ENCODE measurements at regions not wholly inside any gene's neighbourhood (a gene's known extent, or its start where the extent isn't known, plus 50 kb on each side); places are given as distances from the start of the nearest gene placed in this dataset.

DNA sequence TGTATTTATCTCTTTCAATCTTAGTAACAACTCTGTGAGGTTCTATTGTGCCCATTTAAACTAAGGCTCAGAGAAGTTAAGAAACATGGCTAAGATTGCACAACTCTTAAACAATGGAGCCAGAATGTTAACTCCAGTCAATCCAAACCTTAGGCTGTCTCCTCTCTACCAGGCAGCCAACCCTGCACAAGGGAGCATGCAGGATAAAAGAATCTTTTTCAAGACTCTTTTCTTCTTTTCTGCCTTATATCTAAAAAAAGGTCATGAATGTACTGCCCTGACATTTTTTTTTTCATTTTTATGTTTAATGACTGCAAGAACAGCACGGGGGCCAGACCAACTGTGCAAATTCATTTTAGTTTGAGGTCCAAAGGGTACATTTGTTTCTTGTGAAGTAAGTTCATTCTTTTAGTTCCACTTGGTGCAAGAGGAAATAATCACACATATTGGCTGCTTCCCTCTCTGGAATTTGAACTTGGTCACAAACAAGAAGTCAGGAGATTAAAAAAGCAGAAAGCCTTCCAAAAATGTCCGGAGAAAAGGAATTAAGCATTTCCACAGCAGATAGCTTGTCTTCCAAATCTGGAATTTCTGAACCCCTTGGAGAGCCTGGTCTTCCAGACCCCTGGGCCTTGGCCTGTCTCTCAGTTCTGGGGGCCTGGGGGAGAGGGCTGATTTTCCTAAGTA is 96.0 kb upstream of the RIOK3 start (continued):
- TF ChIP-seq PATZ1 (CRISPR knock-in tag; IDR thresholded peaks at IDR 0.05) (peak; percentile 48; the same call in 1 of the 2 replicates), FOXC1 (CRISPR knock-in tag; IDR thresholded peaks at IDR 0.05; ENCODE audit: borderline replicate concordance) (no peak), FOXA3 (CRISPR knock-in tag; IDR thresholded peaks at IDR 0.05) (no peak; the same call in none of the 2 replicates), HMG20A (CRISPR knock-in tag; IDR thresholded peaks at IDR 0.05; ENCODE audit: borderline replicate concordance) (peak; percentile 33; the same call in 1 of the 2 replicates), SMYD3 (CRISPR knock-in tag; IDR thresholded peaks at IDR 0.05) (no peak), NR2F1 (CRISPR knock-in tag; IDR thresholded peaks at IDR 0.05) (0 out of 4 replicates have a peak, but pooled peaks of 1 of the 2 experiments have one; percentile 16), EP300 (IDR thresholded peaks at IDR 0.05; ENCODE audit: low read depth in 2 of 2, low read length in 2 of 2) (peak in 1 of 2 experiments; percentile 54; a peak in 1 of 4 replicates), EP300 (CRISPR knock-in tag; IDR thresholded peaks at IDR 0.05; ENCODE audit: borderline replicate concordance) (no peak), ZMYM3 (CRISPR knock-in tag; IDR thresholded peaks at IDR 0.05) (0 out of 2 replicates have a peak, but pooled peaks have one; percentile 20), CEBPB (IDR thresholded peaks at IDR 0.05; ENCODE audit: borderline replicate concordance, low read depth, low read length) (peak; percentile 97), ERF (CRISPR knock-in tag; IDR thresholded peaks at IDR 0.05) (0 out of 2 replicates have a peak, but pooled peaks have one; percentile 37), JUN (CRISPR knock-in tag; IDR thresholded peaks at IDR 0.05) (peak; percentile 59; the same call in 1 of the 2 replicates), MED1 (CRISPR knock-in tag; IDR thresholded peaks at IDR 0.05) (peak; percentile 59), ARID5B (CRISPR knock-in tag; IDR thresholded peaks at IDR 0.05) (peak; percentile 79), ATF2 (CRISPR knock-in tag; IDR thresholded peaks at IDR 0.05) (0 out of 2 replicates have a peak, but pooled peaks have one; percentile 51), SOX13 (IDR thresholded peaks at IDR 0.05) (peak; percentile 34), SOX13 (CRISPR knock-in tag; conservative IDR thresholded peaks at IDR 0.05 in 1 of 2, IDR thresholded peaks at IDR 0.05 in 1 of 2) (peak in 1 of 2 experiments; percentile 88; a peak in 2 of 4 replicates)
- TF ChIP-seq, protein P1, sequence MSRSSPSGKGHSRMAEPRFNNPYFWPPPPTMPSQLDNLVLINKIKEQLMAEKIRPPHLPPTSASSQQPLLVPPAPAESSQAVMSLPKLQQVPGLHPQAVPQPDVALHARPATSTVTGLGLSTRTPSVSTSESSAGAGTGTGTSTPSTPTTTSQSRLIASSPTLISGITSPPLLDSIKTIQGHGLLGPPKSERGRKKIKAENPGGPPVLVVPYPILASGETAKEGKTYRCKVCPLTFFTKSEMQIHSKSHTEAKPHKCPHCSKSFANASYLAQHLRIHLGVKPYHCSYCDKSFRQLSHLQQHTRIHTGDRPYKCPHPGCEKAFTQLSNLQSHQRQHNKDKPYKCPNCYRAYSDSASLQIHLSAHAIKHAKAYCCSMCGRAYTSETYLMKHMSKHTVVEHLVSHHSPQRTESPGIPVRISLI (CRISPR knock-in tag; IDR thresholded peaks at IDR 0.05; ENCODE audit: borderline replicate concordance) = peak; percentile 76; the same call in 1 of the 2 replicates
- TF ChIP-seq, protein P2, sequence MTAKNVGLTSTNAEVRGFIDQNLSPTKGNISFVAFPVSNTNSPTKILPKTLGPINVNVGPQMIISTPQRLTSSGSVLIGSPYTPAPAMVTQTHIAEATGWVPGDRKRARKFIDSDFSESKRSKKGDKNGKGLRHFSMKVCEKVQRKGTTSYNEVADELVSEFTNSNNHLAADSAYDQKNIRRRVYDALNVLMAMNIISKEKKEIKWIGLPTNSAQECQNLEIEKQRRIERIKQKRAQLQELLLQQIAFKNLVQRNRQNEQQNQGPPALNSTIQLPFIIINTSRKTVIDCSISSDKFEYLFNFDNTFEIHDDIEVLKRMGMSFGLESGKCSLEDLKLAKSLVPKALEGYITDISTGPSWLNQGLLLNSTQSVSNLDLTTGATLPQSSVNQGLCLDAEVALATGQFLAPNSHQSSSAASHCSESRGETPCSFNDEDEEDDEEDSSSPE (CRISPR knock-in tag; IDR thresholded peaks at IDR 0.05) = 0 out of 2 replicates have a peak, but pooled peaks have one; percentile 18
